Kidney (tissue), 13 donors: ENCODE measurements at regions not wholly inside any gene's neighbourhood (a gene's known extent, or its start where the extent isn't known, plus 50 kb on each side); places are given as distances from the start of the nearest gene placed in this dataset.
"Not testable (repeated sequence)": the region's sequence is repeated elsewhere in the genome, so short reads cannot be mapped to it uniquely, and the experiment has no call there.

ENCODE experiments used
- DNase-seq, 5 donors: peaks; one replicate each; pipeline ENCODE4 v3.0.0-alpha.2; 2013 to 2020
- FAIRE-seq: peaks from 2 replicates; lab custom pipeline; 2012; peaks lifted over from hg19 to GRCh38; lab: Jason Lieb, UNC
- H3K27ac ChIP-seq, 2 donors: one replicate each; pipeline ENCODE4 v1.7.0; 2013; ENCODE audit warnings: low read depth in 2 of 2, low read length in 2 of 2, inconsistent platforms in 1 of 2
- H3K27me3 ChIP-seq: one replicate; pipeline ENCODE4 v1.7.1; 2013; ENCODE audit warnings: low read length, inconsistent platforms; ENCODE audit not compliant: control insufficient read depth, insufficient read depth
- H3K36me3 ChIP-seq, 3 donors: one replicate each; pipeline versions ENCODE4 v1.7.0 to v1.7.1; 2013; ENCODE audit warnings: low read length in 3 of 3, control low read depth in 1 of 3, inconsistent platforms in 1 of 3; ENCODE audit not compliant: insufficient read depth in 3 of 3, control insufficient read depth in 2 of 3
- H3K4me1 ChIP-seq, 3 donors: one replicate each; pipeline versions ENCODE4 v1.7.0 to v1.7.1; 2013; ENCODE audit warnings: low read length in 3 of 3, inconsistent platforms in 1 of 3, low read depth in 1 of 3; ENCODE audit not compliant: control insufficient read depth in 2 of 3, insufficient read depth in 2 of 3
- H3K4me3 ChIP-seq, 3 donors: one replicate each; pipeline versions ENCODE4 v1.7.0 to v1.8.1; 2013; ENCODE audit warnings: low read length in 3 of 3, control low read depth in 1 of 3, inconsistent platforms in 1 of 3
- H3K9ac ChIP-seq, 3 donors: one replicate each; pipeline versions ENCODE4 v1.7.0 to v1.7.1; 2013; ENCODE audit warnings: low read length in 3 of 3, control low read depth in 1 of 3, inconsistent platforms in 1 of 3
- H3K9me3 ChIP-seq, 3 donors: one replicate each; pipeline versions ENCODE4 v1.7.0 to v1.7.1; 2013; ENCODE audit warnings: low read length in 3 of 3, control low read depth in 1 of 3, inconsistent platforms in 1 of 3; ENCODE audit not compliant: control insufficient read depth in 2 of 3, insufficient read depth in 1 of 3
- CTCF ChIP-seq: IDR thresholded peaks from 3 replicates; pipeline ENCODE4 v1.5.1; 2012; ENCODE audit warnings: mild to moderate bottlenecking, moderate library complexity, borderline replicate concordance; ENCODE audit not compliant: insufficient read depth; ENCODE audit errors: extremely low read depth
- intact Hi-C: fragments of 100-400 bp; cut with DNase I; formaldehyde crosslinking; loops from one replicate; pipeline ENCODE4 v1.11.1; 2022
- donor health status: control.
- donor health status: control.
- donor health status: control.
- donor health status: control.
- donor health status: control.
- donor health status: DM: yes; HTN: yes; CAD: no.
- donor health status: Normal renal cell carcinoma (clear cell type).

GRCh38 chr17:21495281-21495680 lies 119.1 kb downstream of the KCNJ12 start:
- Histone ChIP-seq H3K9ac (no peak overlapping the region), H3K36me3 (no peaks in the 10 kb centered on the region), H3K27me3 (no peaks in the 10 kb centered on the region), H3K4me3 (no peak overlapping the region), H3K4me1 (no peaks in the 10 kb centered on the region), H3K9me3 (no peaks in the 10 kb centered on the region), H3K27ac (no peak overlapping the region)
- no peak for TF ChIP-seq CTCF
- FAIRE-seq: no peak
- no peak for DNase-seq
- intact Hi-C loops: no loop called here

GRCh38 chr17:21500064-21500463 lies 123.9 kb downstream of the KCNJ12 start:
- DNase-seq (no peak), FAIRE-seq (no peak)
- Histone ChIP-seq H3K9me3 (no peaks in the 10 kb centered on the region), H3K4me3 (no peak overlapping the region), H3K27me3 (no peaks in the 10 kb centered on the region), H3K36me3 (no peaks in the 10 kb centered on the region), H3K9ac (no peak overlapping the region), H3K4me1 (no peaks in the 10 kb centered on the region), H3K27ac (no peak overlapping the region)
- no peak for TF ChIP-seq CTCF
- intact Hi-C loops: no loop called here

GRCh38 chr17:21501927-21502700 lies 126.0 kb downstream of the KCNJ12 start:
- H3K9me3 ChIP-seq, DNase-seq, H3K27ac ChIP-seq, H3K27me3 ChIP-seq, H3K36me3 ChIP-seq, FAIRE-seq, intact Hi-C loops, H3K4me1 ChIP-seq, H3K4me3 ChIP-seq, H3K9ac ChIP-seq: not testable (repeated sequence)

- DNase-seq (no peak), FAIRE-seq (no peak)
- Histone ChIP-seq H3K4me3 (no peak overlapping the region), H3K9me3 (no peaks in the 10 kb centered on the region), H3K4me1 (peaks cover 0 to 4% (median 0%) of the 10 kb centered on the region in 3 donors), H3K27me3 (peaks cover 2% of the 10 kb centered on the region), H3K27ac (no peak overlapping the region), H3K9ac (no peak overlapping the region), H3K36me3 (no peaks in the 10 kb centered on the region)
- intact Hi-C loops: no loop called here
- TF ChIP-seq CTCF: no peak
Measured at GRCh38 chr17:21505819-21506815, 130.0 kb downstream of the KCNJ12 start.

- FAIRE-seq, H3K36me3 ChIP-seq, DNase-seq, H3K9me3 ChIP-seq, H3K4me3 ChIP-seq, H3K9ac ChIP-seq, intact Hi-C loops, H3K27ac ChIP-seq, H3K4me1 ChIP-seq, H3K27me3 ChIP-seq: not testable (repeated sequence)
Measured at GRCh38 chr17:21507806-21508205, 131.6 kb downstream of the KCNJ12 start.
